B cell (primary cell): ENCODE measurements at regions not wholly inside any gene's neighbourhood (a gene's known extent, or its start where the extent isn't known, plus 50 kb on each side); places are given as distances from the start of the nearest gene placed in this dataset.

Source experiments
- EZH2 ChIP-seq: IDR thresholded peaks from 2 replicates; pipeline ENCODE4 v1.6.1; 2012; ENCODE audit warnings: borderline replicate concordance, low read depth, mild to moderate bottlenecking, moderate library complexity, low read length; ENCODE audit not compliant: insufficient read depth, poor library complexity, severe bottlenecking
- TF ChIP-seq, protein P1 (sequence below): fragments of 200-600 bp; IDR thresholded peaks from one replicate; pipeline ENCODE4 v1.8.0; 2022; ENCODE audit warnings: antibody characterized with exemption, mild to moderate bottlenecking

- TF ChIP-seq, protein P1, sequence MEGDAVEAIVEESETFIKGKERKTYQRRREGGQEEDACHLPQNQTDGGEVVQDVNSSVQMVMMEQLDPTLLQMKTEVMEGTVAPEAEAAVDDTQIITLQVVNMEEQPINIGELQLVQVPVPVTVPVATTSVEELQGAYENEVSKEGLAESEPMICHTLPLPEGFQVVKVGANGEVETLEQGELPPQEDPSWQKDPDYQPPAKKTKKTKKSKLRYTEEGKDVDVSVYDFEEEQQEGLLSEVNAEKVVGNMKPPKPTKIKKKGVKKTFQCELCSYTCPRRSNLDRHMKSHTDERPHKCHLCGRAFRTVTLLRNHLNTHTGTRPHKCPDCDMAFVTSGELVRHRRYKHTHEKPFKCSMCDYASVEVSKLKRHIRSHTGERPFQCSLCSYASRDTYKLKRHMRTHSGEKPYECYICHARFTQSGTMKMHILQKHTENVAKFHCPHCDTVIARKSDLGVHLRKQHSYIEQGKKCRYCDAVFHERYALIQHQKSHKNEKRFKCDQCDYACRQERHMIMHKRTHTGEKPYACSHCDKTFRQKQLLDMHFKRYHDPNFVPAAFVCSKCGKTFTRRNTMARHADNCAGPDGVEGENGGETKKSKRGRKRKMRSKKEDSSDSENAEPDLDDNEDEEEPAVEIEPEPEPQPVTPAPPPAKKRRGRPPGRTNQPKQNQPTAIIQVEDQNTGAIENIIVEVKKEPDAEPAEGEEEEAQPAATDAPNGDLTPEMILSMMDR: no peak
- no peak for TF ChIP-seq EZH2
These were observed 181.7 kb downstream of the C9orf50 start for GRCh38 chr9:129439242-129439641.
